ENCODE measurements at regions not wholly inside any gene's neighbourhood (a gene's known extent, or its start where the extent isn't known, plus 50 kb on each side); places are given as distances from the start of the nearest gene placed in this dataset.

- TF ChIP-seq RNF2 (IDR thresholded peaks at IDR 0.05; ENCODE audit: borderline replicate concordance, low read depth) (no peak), HES2 (IDR thresholded peaks at IDR 0.05) (no peak)
Measured at GRCh38 chr13:88552966-88553365, 881.8 kb downstream of the SLITRK5 start.
